GM18909 (cell line): ENCODE measurements at regions not wholly inside any gene's neighbourhood (a gene's known extent, or its start where the extent isn't known, plus 50 kb on each side); places are given as distances from the start of the nearest gene placed in this dataset.
"Not testable (repeated sequence)": the region's sequence is repeated elsewhere in the genome, so short reads cannot be mapped to it uniquely, and the experiment has no call there.

Source experiments
- ATAC-seq: cut with Tn5 transposase; IDR thresholded peaks from one replicate; pipeline ENCODE4 v1.9.1; 2021; ENCODE audit warnings: mild to moderate bottlenecking; ENCODE audit not compliant: unreplicated experiment, poor library complexity

GRCh38 chr2:49692022-49692421, 537.7 kb upstream of the FSHR start:
- not testable (repeated sequence) for ATAC-seq

- ATAC-seq = no peak
Measured at GRCh38 chr2:49687918-49688317, 533.6 kb upstream of the FSHR start.

- no peak for ATAC-seq
Measured at GRCh38 chr2:49686897-49687442, 532.7 kb upstream of the FSHR start.

GRCh38 chr2:49686291-49686690, 532.0 kb upstream of the FSHR start:
- no peak for ATAC-seq

GRCh38 chr2:49677227-49677626, 522.9 kb upstream of the FSHR start:
- no peak for ATAC-seq

- no peak for ATAC-seq
Measured at GRCh38 chr2:49664827-49665226, 510.5 kb upstream of the FSHR start.

- ATAC-seq = no peak
Measured at GRCh38 chr2:49661809-49662208, 507.5 kb upstream of the FSHR start.

GRCh38 chr2:49656853-49657252, 502.5 kb upstream of the FSHR start:
- ATAC-seq = no peak

- ATAC-seq = no peak
Measured at GRCh38 chr2:49643149-49643548, 488.8 kb upstream of the FSHR start.

- no peak for ATAC-seq
Measured at GRCh38 chr2:49640630-49641029, 486.3 kb upstream of the FSHR start.

- no peak for ATAC-seq
Measured at GRCh38 chr2:49621016-49621415, 466.7 kb upstream of the FSHR start.

GRCh38 chr2:49619804-49620203, 465.5 kb upstream of the FSHR start:
- no peak for ATAC-seq

- no peak for ATAC-seq
Measured at GRCh38 chr2:49618491-49618890, 464.2 kb upstream of the FSHR start.

- ATAC-seq = no peak
Measured at GRCh38 chr2:49616800-49617199, 462.5 kb upstream of the FSHR start.

GRCh38 chr2:49611796-49612195, 457.5 kb upstream of the FSHR start:
- not testable (repeated sequence) for ATAC-seq

- no peak for ATAC-seq
Measured at GRCh38 chr2:49600524-49600923, 446.2 kb upstream of the FSHR start.

GRCh38 chr2:49598231-49598630, 443.9 kb upstream of the FSHR start:
- ATAC-seq = no peak

- ATAC-seq = no peak
Measured at GRCh38 chr2:49585921-49586320, 431.6 kb upstream of the FSHR start.

- no peak for ATAC-seq
Measured at GRCh38 chr2:49582946-49583345, 428.6 kb upstream of the FSHR start.

GRCh38 chr2:49577041-49577440, 422.7 kb upstream of the FSHR start:
- no peak for ATAC-seq

GRCh38 chr2:49569176-49569575, 414.9 kb upstream of the FSHR start:
- ATAC-seq = no peak

- ATAC-seq = no peak
Measured at GRCh38 chr2:49567811-49568600, 413.7 kb upstream of the FSHR start.
